ENCODE measurements at regions not wholly inside any gene's neighbourhood (a gene's known extent, or its start where the extent isn't known, plus 50 kb on each side); places are given as distances from the start of the nearest gene placed in this dataset.

DNA sequence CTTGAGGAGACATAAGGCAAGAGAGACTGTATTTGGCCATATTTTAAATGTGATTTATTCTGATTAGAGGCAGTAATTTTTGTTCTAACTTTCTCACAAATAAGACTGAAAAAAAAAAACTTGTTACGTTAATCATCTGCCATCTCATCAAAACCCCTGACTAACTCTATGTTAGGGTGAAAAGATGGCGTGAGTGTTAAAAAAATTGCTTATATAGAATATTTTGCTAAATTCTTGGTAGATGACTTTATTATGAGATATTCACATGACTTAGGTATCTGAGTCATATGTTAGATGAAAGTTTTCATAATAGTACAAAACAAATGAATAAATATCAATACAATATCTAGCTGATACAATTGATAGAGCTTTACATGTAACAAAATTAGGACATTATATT lies 1508.7 kb upstream of the TMEFF2 start:
- Histone ChIP-seq H3K36me3 (no peaks in the 10 kb centered on the region), H3K27ac (no peak overlapping the region), H3K4me1 (no peaks in the 10 kb centered on the region), H3K27me3 (no peaks in the 10 kb centered on the region), H3K9me3 (no peaks in the 10 kb centered on the region), H3K4me3 (no peak overlapping the region)
- intact Hi-C loops (cut with DNase I; ENCODE audit: low total_unique reads): no loop called here
- DNase-seq: no peak
- TF ChIP-seq, protein P1, sequence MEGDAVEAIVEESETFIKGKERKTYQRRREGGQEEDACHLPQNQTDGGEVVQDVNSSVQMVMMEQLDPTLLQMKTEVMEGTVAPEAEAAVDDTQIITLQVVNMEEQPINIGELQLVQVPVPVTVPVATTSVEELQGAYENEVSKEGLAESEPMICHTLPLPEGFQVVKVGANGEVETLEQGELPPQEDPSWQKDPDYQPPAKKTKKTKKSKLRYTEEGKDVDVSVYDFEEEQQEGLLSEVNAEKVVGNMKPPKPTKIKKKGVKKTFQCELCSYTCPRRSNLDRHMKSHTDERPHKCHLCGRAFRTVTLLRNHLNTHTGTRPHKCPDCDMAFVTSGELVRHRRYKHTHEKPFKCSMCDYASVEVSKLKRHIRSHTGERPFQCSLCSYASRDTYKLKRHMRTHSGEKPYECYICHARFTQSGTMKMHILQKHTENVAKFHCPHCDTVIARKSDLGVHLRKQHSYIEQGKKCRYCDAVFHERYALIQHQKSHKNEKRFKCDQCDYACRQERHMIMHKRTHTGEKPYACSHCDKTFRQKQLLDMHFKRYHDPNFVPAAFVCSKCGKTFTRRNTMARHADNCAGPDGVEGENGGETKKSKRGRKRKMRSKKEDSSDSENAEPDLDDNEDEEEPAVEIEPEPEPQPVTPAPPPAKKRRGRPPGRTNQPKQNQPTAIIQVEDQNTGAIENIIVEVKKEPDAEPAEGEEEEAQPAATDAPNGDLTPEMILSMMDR (IDR thresholded peaks at IDR 0.05): no peak

DNA sequence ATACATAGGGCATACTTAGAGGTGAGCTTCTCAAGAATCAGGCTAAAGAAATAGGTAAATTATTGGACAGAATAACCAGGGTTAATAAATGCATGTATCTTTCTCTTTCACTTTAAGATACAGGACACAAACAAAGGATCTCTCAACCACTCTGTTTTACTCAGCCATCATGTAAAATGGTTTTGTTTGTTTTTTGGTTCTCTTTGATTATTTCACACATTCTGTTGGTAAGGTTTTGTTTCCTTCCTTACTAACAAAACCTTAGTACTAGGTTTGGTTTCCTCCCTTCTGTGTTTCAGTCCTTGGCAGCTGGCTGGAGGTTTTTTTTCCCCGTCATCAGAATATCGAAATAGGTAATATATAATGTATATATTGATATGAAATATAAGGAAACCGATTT lies 1506.8 kb upstream of the TMEFF2 start:
- Histone ChIP-seq H3K27ac (no peak overlapping the region), H3K4me3 (no peak overlapping the region), H3K4me1 (no peaks in the 10 kb centered on the region), H3K9me3 (no peaks in the 10 kb centered on the region), H3K27me3 (no peaks in the 10 kb centered on the region), H3K36me3 (no peaks in the 10 kb centered on the region)
- intact Hi-C loops (cut with DNase I; ENCODE audit: low total_unique reads): no loop called here
- TF ChIP-seq, protein P1 (IDR thresholded peaks at IDR 0.05): no peak
- DNase-seq: no peak

DNA sequence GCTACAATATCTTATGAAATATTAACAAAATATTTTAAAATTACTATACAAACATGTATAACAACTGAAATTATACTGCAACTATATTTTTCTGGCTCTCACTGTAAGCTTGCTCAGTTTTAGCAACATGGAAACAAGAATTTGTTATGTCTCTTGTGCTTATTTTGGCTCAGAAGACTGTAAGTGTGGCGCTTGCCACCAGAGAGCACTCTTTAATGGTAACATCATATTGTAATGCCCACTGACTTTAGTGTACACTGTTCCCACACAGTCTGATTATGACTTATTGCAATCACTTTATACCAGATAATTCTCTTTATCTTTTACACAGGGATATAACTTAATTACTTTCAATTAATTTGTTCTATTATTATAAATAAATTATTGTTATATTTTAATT lies 1500.6 kb upstream of the TMEFF2 start:
- DNase-seq: no peak

DNA sequence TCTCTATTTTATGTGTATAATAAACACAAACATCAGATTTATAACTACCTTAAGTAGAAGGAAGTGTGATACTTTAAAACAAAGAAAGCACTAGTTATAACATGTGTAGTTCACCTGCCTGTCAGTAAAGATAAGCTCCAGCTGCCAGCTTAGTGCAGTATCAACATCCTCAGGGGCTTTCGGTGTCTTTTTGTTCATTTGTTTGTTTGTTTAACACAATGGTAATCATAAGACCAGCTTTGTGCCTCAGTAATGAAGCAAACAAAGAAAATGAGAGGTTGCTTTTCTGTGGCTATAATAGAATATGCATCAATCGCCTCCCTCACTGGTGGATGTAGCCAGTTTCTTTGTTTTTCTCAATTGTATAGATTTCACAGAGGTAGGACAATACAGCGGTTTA lies 1499.0 kb upstream of the TMEFF2 start:
- H3K27me3 ChIP-seq: no peaks in the 10 kb centered on the region
- no peak overlapping the region for H3K4me3 ChIP-seq
- TF ChIP-seq, protein P1 (IDR thresholded peaks at IDR 0.05): no peak
- DNase-seq: no peak
- H3K36me3 ChIP-seq: no peaks in the 10 kb centered on the region
- intact Hi-C loops (cut with DNase I; ENCODE audit: low total_unique reads): no loop called here
- H3K4me1 ChIP-seq: no peaks in the 10 kb centered on the region
- H3K27ac ChIP-seq: no peak overlapping the region
- H3K9me3 ChIP-seq: no peaks in the 10 kb centered on the region

More for the DNA sequence above, 1500.6 kb upstream of the TMEFF2 start:
- Histone ChIP-seq H3K4me1 (no peaks in the 10 kb centered on the region), H3K27me3 (no peaks in the 10 kb centered on the region), H3K9me3 (no peaks in the 10 kb centered on the region), H3K36me3 (no peaks in the 10 kb centered on the region), H3K4me3 (no peak overlapping the region), H3K27ac (no peak overlapping the region)
- TF ChIP-seq, protein P1 (IDR thresholded peaks at IDR 0.05): no peak
- intact Hi-C loops (cut with DNase I; ENCODE audit: low total_unique reads): no loop called here

DNA sequence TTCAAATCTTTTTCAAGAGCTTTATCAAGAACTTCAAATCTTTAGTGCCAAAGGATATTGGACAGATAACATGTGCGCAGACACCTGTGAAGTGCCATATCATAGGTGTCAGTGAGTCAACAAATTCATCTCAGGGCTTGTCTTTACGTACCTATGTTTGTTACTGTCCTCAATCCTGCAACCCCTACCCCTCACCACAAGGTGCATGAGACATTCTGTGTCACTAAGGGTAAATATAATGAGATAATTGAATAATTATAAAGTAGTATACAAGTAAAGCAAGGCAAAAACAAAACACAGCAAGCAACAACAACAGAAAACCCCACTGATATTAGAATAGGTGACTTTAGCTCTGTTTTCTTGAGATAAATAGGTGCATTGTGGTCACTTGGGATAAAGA lies 1495.8 kb upstream of the TMEFF2 start:
- Histone ChIP-seq H3K9me3 (no peaks in the 10 kb centered on the region), H3K4me3 (no peak overlapping the region), H3K27me3 (no peaks in the 10 kb centered on the region), H3K27ac (no peak overlapping the region), H3K4me1 (no peaks in the 10 kb centered on the region), H3K36me3 (no peaks in the 10 kb centered on the region)
- no peak for DNase-seq
- intact Hi-C loops (cut with DNase I; ENCODE audit: low total_unique reads): no loop called here
- TF ChIP-seq, protein P1 (IDR thresholded peaks at IDR 0.05): no peak

DNA sequence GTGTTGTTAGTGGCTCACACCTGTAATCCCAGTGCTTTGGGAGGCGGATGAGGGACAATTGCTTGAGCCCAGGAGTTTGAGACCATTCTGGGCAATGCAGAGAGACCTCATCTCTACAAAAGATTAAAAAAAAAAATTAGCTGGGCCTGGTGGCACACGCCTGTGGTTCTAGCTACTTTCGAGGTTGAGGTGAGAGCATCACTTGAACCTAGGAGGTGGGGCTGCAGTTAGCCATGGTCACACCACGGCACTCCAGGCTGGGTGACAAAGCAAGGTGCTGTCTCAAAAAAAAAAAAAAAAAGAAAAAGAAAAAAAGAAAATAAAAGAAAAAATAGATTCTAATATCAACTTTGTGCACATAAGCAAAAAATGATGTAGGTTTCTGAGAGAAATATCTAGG lies 1492.5 kb upstream of the TMEFF2 start:
- DNase-seq: no peak
- Histone ChIP-seq H3K4me3 (no peak overlapping the region), H3K27me3 (no peaks in the 10 kb centered on the region), H3K9me3 (no peaks in the 10 kb centered on the region), H3K27ac (no peak overlapping the region), H3K4me1 (no peaks in the 10 kb centered on the region), H3K36me3 (no peaks in the 10 kb centered on the region)
- TF ChIP-seq, protein P1 (IDR thresholded peaks at IDR 0.05): no peak
- intact Hi-C loops (cut with DNase I; ENCODE audit: low total_unique reads): no loop called here

All from tibial artery (tissue), 4 donors.